Liver (tissue), 3 donors: ENCODE measurements at regions not wholly inside any gene's neighbourhood (a gene's known extent, or its start where the extent isn't known, plus 50 kb on each side); places are given as distances from the start of the nearest gene placed in this dataset.

ENCODE experiments used
- ATF3 ChIP-seq: IDR thresholded peaks from 2 replicates; pipeline ENCODE4 v1.6.1; 2016; ENCODE audit warnings: antibody characterized with exemption
- EGR1 ChIP-seq, 2 donors: IDR thresholded peaks; 2 replicates each; pipeline ENCODE4 v1.6.1; 2016 to 2018; ENCODE audit warnings: antibody characterized with exemption in 2 of 2, low read depth in 2 of 2
- FOXA1 ChIP-seq: IDR thresholded peaks from 2 replicates; pipeline ENCODE4 v1.6.1; 2016; ENCODE audit warnings: antibody characterized with exemption
- GABPA ChIP-seq, 2 donors: IDR thresholded peaks in 1 of 2; conservative IDR thresholded peaks in 1 of 2; 2 replicates each; pipeline ENCODE4 v1.6.1; 2016; ENCODE audit warnings: antibody characterized with exemption in 2 of 2, mild to moderate bottlenecking in 1 of 2, moderate library complexity in 1 of 2
- RAD21 ChIP-seq, 2 donors: IDR thresholded peaks; 2 replicates each; pipeline ENCODE4 v1.6.1; 2016; ENCODE audit warnings: antibody characterized with exemption in 2 of 2, mild to moderate bottlenecking in 2 of 2
- REST ChIP-seq: IDR thresholded peaks from 2 replicates; pipeline ENCODE4 v1.6.1; 2016; ENCODE audit warnings: antibody characterized with exemption, mild to moderate bottlenecking
- SP1 ChIP-seq: IDR thresholded peaks from 2 replicates; pipeline ENCODE4 v1.6.1; 2018; ENCODE audit warnings: antibody characterized with exemption, mild to moderate bottlenecking
- TAF1 ChIP-seq: conservative IDR thresholded peaks from 2 replicates; pipeline ENCODE4 v1.6.1; 2016; ENCODE audit warnings: antibody characterized with exemption, mild to moderate bottlenecking
- YY1 ChIP-seq: IDR thresholded peaks from 2 replicates; pipeline ENCODE4 v1.6.1; 2016; ENCODE audit warnings: antibody characterized with exemption, mild to moderate bottlenecking
- ZBTB33 ChIP-seq: IDR thresholded peaks from 2 replicates; pipeline ENCODE4 v1.6.1; 2016; ENCODE audit warnings: antibody characterized with exemption
- TF ChIP-seq, protein P1 (sequence below): fragments of 150-350 bp; IDR thresholded peaks from 2 replicates; pipeline ENCODE4 v1.5.1; 2017; ENCODE audit warnings: improper control_type of control experiment, low read depth, low read length; ENCODE audit not compliant: missing input control
- donor health status: healthy.
- donor health status: healthy.

- TF ChIP-seq REST (no peak), ZBTB33 (no peak), FOXA1 (no peak), YY1 (no peak), GABPA (IDR thresholded peaks at IDR 0.05 in 1 of 2, conservative IDR thresholded peaks at IDR 0.05 in 1 of 2) (no peak), SP1 (no peak), EGR1 (IDR thresholded peaks at IDR 0.05; ENCODE audit: low read depth in 2 of 2) (no peak), TAF1 (no peak), ATF3 (no peak), RAD21 (IDR thresholded peaks at IDR 0.05) (no peak)
- TF ChIP-seq, protein P1, sequence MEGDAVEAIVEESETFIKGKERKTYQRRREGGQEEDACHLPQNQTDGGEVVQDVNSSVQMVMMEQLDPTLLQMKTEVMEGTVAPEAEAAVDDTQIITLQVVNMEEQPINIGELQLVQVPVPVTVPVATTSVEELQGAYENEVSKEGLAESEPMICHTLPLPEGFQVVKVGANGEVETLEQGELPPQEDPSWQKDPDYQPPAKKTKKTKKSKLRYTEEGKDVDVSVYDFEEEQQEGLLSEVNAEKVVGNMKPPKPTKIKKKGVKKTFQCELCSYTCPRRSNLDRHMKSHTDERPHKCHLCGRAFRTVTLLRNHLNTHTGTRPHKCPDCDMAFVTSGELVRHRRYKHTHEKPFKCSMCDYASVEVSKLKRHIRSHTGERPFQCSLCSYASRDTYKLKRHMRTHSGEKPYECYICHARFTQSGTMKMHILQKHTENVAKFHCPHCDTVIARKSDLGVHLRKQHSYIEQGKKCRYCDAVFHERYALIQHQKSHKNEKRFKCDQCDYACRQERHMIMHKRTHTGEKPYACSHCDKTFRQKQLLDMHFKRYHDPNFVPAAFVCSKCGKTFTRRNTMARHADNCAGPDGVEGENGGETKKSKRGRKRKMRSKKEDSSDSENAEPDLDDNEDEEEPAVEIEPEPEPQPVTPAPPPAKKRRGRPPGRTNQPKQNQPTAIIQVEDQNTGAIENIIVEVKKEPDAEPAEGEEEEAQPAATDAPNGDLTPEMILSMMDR = no peak
These were observed 105.0 kb upstream of the CCDC150 start for GRCh38 chr2:196534495-196534894.
